ENCODE measurements at regions not wholly inside any gene's neighbourhood (a gene's known extent, or its start where the extent isn't known, plus 50 kb on each side); places are given as distances from the start of the nearest gene placed in this dataset.

DNA sequence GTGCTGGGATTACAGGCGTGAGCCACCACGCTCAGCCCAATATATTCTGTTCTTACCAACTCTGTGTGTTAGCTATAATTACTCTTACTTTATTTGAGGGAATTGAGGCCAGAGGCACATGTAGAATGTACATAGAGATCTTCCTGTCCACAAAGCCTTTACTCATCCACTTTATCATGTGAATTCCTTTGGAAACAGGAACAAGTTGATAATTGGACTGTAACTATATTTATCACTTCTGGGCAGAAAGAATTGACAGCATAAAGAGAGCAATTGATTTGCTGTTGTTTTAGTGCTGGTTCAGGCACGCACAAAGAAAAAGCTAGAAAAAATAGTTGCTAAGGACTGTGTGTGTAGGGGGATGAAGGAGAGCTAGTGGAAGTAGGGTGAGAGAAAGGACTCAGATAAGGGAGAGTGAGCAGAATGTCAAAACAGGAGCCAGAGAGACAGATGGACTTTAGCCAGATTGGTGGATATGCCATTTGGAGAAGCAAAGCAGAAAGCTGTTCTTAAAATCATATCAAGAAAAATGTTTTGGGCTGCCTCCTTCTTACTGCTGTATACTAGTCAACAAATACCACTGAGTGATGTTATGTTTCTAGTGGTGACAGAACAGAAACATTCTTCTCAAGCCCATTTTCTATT lies 929.8 kb upstream of the CNTN5 start:
- H3K4me2 ChIP-seq (ENCODE audit: insufficient read depth, low read length), result no peak overlapping the region
- peak overlapping the region; percentile 46; the same call in 1 of the 2 replicates for H2AFZ ChIP-seq (ENCODE audit: low read depth, low read length)
- DNase-seq (ENCODE audit: extremely low read depth in 1 of 4, low spot score in 3 of 4), result no peak
- H3K9ac ChIP-seq (ENCODE audit: insufficient read depth in 1 of 2, low read depth in 2 of 2, low read length in 2 of 2), result no peak overlapping the region
- H3K27ac ChIP-seq (ENCODE audit: extremely low read depth, low read depth, low read length), result no peak overlapping the region
- 0 out of 3 replicates have a peak, but pooled peaks have one; percentile 35 for ATAC-seq
- no peaks in the 10 kb centered on the region for H3K36me3 ChIP-seq (ENCODE audit: control insufficient read depth, insufficient read depth, low read length)
- no peaks in the 10 kb centered on the region for H4K20me1 ChIP-seq (replicated peaks; ENCODE audit: control insufficient read depth, insufficient read depth, low read length)
- H3K79me2 ChIP-seq (ENCODE audit: control insufficient read depth, insufficient read depth, low read length), result no peaks in the 10 kb centered on the region
- H3K9me3 ChIP-seq (replicated peaks; ENCODE audit: control insufficient read depth, insufficient read depth, low read depth, low read length), result no peaks in the 10 kb centered on the region; the same call in 1 of the 2 replicates
- no peaks in the 10 kb centered on the region for H3K4me1 ChIP-seq (replicated peaks in 1 of 2; ENCODE audit: control insufficient read depth in 2 of 2, insufficient read depth in 2 of 2, low read length in 2 of 2)
- no peak for TF ChIP-seq ZBTB43 (CRISPR knock-in tag; IDR thresholded peaks at IDR 0.05)
- TF ChIP-seq ZNF263 (CRISPR knock-in tag; IDR thresholded peaks at IDR 0.05; ENCODE audit: borderline replicate concordance), result peak; percentile 24; the same call in 1 of the 2 replicates
- H3K27me3 ChIP-seq (ENCODE audit: control insufficient read depth in 2 of 2, insufficient read depth in 2 of 2, low read length in 2 of 2), result no peaks in the 10 kb centered on the region
- ChIA-PET POLR2A (interaction anchor here (1.1 kb wide), 1 partner anchor 32 kb away, joined by 5 read pairs; no protein-coding TSS in a partner anchor), CTCF (ENCODE audit: low intra/inter-chr PET ratio) (no interaction called here)
- in situ Hi-C loops (cut with MboI) (no loop called here), intact Hi-C loops (cut with micrococcal nuclease) (no loop called here)
- WGBS (ENCODE audit: insufficient coverage, low coverage, missing lambda C conversion rate), result 66% methylated on average over 3 of the region's 3 CpGs
- no peak for FAIRE-seq
- H3K4me3 ChIP-seq, result no peak overlapping the region
- no TSS peak for BruUV-seq (replicated peaks)
- no peaks in the 10 kb centered on the region for H3K9me1 ChIP-seq (ENCODE audit: control insufficient read depth, insufficient read depth, low read length)

DNA sequence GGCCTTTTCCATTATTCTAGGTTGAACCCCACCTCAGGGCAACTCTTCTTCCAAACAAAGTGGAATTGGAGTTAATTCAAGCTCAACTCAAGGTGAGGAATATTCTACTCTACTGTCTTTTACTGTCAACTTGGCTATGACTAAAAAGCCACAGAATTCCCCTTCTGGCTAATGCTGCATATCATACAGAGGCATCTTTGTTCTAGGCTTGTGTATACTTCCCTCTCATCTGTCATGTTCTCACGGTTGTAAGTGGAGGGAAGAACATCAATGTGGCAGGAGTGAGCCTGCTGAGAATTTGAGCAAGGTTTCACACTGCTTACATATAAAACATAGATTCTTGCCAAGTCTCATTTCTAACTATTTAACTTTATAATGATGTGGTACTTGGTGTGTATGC lies 921.4 kb upstream of the CNTN5 start:
- Histone ChIP-seq H3K9me1 (ENCODE audit: control insufficient read depth, insufficient read depth, low read length) (no peaks in the 10 kb centered on the region), H3K4me2 (ENCODE audit: insufficient read depth, low read length) (no peak overlapping the region), H3K79me2 (ENCODE audit: control insufficient read depth, insufficient read depth, low read length) (no peaks in the 10 kb centered on the region), H4K20me1 (replicated peaks; ENCODE audit: control insufficient read depth, insufficient read depth, low read length) (no peaks in the 10 kb centered on the region), H2AFZ (ENCODE audit: low read depth, low read length) (peak overlapping the region; percentile 22; the same call in 1 of the 2 replicates), H3K9ac (ENCODE audit: insufficient read depth in 1 of 2, low read depth in 2 of 2, low read length in 2 of 2) (no peak overlapping the region), H3K9me3 (replicated peaks; ENCODE audit: control insufficient read depth, insufficient read depth, low read depth, low read length) (peaks cover 4% of the 10 kb centered on the region; the same call in 1 of the 2 replicates), H3K4me3 (no peak overlapping the region), H3K27me3 (ENCODE audit: control insufficient read depth in 2 of 2, insufficient read depth in 2 of 2, low read length in 2 of 2) (no peaks in the 10 kb centered on the region), H3K27ac (ENCODE audit: extremely low read depth, low read depth, low read length) (no peak overlapping the region), H3K36me3 (ENCODE audit: control insufficient read depth, insufficient read depth, low read length) (no peaks in the 10 kb centered on the region), H3K4me1 (replicated peaks in 1 of 2; ENCODE audit: control insufficient read depth in 2 of 2, insufficient read depth in 2 of 2, low read length in 2 of 2) (no peaks in the 10 kb centered on the region)
- 4% methylated on average over 1 of the region's 1 CpG for WGBS (ENCODE audit: insufficient coverage, low coverage, missing lambda C conversion rate)
- BruUV-seq (replicated peaks), result no TSS peak
- ChIA-PET POLR2A (no interaction called here), CTCF (ENCODE audit: low intra/inter-chr PET ratio) (no interaction called here)
- DNase-seq (ENCODE audit: extremely low read depth in 1 of 4, low spot score in 3 of 4) (no peak), FAIRE-seq (no peak), ATAC-seq (no peak)
- intact Hi-C loops (cut with micrococcal nuclease) (no loop called here), in situ Hi-C loops (cut with MboI) (no loop called here)
- TF ChIP-seq DNMT1 (IDR thresholded peaks at IDR 0.05) (no peak), RAD21 (CRISPR knock-in tag; conservative IDR thresholded peaks at IDR 0.05 in 1 of 2, IDR thresholded peaks at IDR 0.05 in 1 of 2) (no peak), PHB (CRISPR knock-in tag; IDR thresholded peaks at IDR 0.05) (no peak), ETS2 (tag; IDR thresholded peaks at IDR 0.05; ENCODE audit: borderline replicate concordance, poor library complexity, severe bottlenecking) (no peak), RUNX1 (IDR thresholded peaks at IDR 0.05; ENCODE audit: low read depth) (no peak), SUPT5H (IDR thresholded peaks at IDR 0.05) (no peak), BRCA1 (IDR thresholded peaks at IDR 0.05) (no peak), BRCA1 (CRISPR knock-in tag; IDR thresholded peaks at IDR 0.05) (no peak), PYGO2 (tag; IDR thresholded peaks at IDR 0.05) (no peak), FOXJ3 (CRISPR knock-in tag; IDR thresholded peaks at IDR 0.05) (no peak)

All from K562 (cell line).